Hepatocyte (in vitro differentiated cells): ENCODE measurements at regions not wholly inside any gene's neighbourhood (a gene's known extent, or its start where the extent isn't known, plus 50 kb on each side); places are given as distances from the start of the nearest gene placed in this dataset.

ENCODE experiments used
- EZH2 ChIP-seq: fragments of 200-600 bp; sonication (generic); IDR thresholded peaks from 2 replicates; pipeline ENCODE4 v1.6.1; 2016; ENCODE audit warnings: antibody characterized with exemption, mild to moderate bottlenecking, borderline replicate concordance
- EZH2phosphoT487 ChIP-seq: fragments of 200-600 bp; sonication (generic); IDR thresholded peaks from one replicate; pipeline ENCODE4 v1.6.1; 2018; ENCODE audit warnings: antibody characterized with exemption, mild to moderate bottlenecking, low read depth, moderate library complexity; ENCODE audit not compliant: unreplicated experiment, severe bottlenecking
- TF ChIP-seq, protein P1 (sequence below): fragments of 200-600 bp; sonication (generic); IDR thresholded peaks from 2 replicates; pipeline ENCODE4 v1.5.1; 2016; ENCODE audit warnings: antibody characterized with exemption, mild to moderate bottlenecking; ENCODE audit not compliant: poor library complexity

DNA sequence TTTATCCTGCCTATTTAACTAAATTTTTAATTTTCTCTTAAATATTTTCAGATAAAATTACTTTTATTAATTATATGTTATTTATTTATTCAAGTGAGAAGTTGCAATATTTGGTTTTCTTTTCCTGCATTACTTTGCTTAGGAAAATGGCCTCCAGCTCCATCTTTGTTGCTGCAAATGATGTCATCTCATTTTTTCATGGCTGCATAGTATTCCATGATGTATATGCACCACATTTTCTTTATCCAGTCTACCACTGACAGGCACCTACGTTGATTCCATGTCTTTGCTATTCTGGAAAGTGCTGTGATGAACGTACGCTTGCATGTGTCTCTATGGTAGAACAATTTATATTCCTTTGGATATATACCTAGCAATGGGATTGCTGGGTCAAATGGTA, 186.9 kb upstream of the LYPLAL1 start:
- TF ChIP-seq EZH2 (no peak), EZH2phosphoT487 (no peak)
- TF ChIP-seq, protein P1, sequence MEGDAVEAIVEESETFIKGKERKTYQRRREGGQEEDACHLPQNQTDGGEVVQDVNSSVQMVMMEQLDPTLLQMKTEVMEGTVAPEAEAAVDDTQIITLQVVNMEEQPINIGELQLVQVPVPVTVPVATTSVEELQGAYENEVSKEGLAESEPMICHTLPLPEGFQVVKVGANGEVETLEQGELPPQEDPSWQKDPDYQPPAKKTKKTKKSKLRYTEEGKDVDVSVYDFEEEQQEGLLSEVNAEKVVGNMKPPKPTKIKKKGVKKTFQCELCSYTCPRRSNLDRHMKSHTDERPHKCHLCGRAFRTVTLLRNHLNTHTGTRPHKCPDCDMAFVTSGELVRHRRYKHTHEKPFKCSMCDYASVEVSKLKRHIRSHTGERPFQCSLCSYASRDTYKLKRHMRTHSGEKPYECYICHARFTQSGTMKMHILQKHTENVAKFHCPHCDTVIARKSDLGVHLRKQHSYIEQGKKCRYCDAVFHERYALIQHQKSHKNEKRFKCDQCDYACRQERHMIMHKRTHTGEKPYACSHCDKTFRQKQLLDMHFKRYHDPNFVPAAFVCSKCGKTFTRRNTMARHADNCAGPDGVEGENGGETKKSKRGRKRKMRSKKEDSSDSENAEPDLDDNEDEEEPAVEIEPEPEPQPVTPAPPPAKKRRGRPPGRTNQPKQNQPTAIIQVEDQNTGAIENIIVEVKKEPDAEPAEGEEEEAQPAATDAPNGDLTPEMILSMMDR, result no peak
